IPS-NIHi11 (cell line): ENCODE measurements at regions not wholly inside any gene's neighbourhood (a gene's known extent, or its start where the extent isn't known, plus 50 kb on each side); places are given as distances from the start of the nearest gene placed in this dataset.
"Not testable (repeated sequence)": the region's sequence is repeated elsewhere in the genome, so short reads cannot be mapped to it uniquely, and the experiment has no call there.

ENCODE experiments used
- DNase-seq: peaks from one replicate; pipeline ENCODE4 v3.0.0; 2012; ENCODE audit warnings: mixed read lengths, low spot score

GRCh38 chr10:65040796-65041195 lies 1519.6 kb downstream of the REEP3 start:
- no peak for DNase-seq

GRCh38 chr10:65041307-65041706 lies 1520.1 kb downstream of the REEP3 start:
- no peak for DNase-seq

DNA sequence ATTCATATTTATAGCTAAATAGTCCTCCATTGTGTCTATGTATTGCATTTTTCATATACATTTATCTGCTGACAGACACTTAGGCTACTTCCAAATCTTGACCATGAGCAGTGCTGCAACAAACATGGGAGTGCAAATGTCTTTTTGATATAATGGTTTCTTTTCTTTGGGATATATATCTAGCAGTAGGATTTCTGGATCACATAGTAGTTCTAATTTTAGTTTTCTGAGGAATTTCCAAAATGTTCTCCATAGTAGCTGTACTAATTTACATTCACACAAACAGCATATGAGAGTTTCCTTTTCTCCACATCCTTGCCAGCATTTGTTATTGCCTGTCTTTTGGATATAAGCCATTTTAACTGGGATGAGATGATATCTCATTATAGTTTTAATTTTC lies 1521.3 kb downstream of the REEP3 start:
- DNase-seq = no peak

DNA sequence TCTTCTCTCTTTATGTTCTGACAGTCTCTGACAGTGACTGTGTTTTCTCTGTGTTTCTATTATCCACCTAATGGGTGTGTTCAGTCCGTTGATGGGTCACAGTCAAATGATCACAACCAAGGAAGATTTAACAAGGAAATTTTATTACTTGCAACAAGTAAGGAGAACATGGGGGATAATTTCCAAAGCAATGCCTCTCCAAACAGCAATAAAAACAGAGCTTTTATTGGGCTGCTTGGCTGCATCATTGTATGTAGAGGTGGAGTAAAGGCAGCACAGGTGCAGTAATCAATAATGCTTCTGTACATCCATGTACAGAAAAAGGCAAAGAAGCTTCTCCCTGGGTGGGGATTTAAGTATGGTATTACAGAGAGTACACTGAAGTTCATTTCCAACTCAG lies 1525.6 kb downstream of the REEP3 start:
- no peak for DNase-seq

- not testable (repeated sequence) for DNase-seq
Observed at GRCh38 chr10:65052111-65052510, 1530.9 kb downstream of the REEP3 start.

- not testable (repeated sequence) for DNase-seq
Observed at GRCh38 chr10:65053397-65053796, 1532.2 kb downstream of the REEP3 start.

DNA sequence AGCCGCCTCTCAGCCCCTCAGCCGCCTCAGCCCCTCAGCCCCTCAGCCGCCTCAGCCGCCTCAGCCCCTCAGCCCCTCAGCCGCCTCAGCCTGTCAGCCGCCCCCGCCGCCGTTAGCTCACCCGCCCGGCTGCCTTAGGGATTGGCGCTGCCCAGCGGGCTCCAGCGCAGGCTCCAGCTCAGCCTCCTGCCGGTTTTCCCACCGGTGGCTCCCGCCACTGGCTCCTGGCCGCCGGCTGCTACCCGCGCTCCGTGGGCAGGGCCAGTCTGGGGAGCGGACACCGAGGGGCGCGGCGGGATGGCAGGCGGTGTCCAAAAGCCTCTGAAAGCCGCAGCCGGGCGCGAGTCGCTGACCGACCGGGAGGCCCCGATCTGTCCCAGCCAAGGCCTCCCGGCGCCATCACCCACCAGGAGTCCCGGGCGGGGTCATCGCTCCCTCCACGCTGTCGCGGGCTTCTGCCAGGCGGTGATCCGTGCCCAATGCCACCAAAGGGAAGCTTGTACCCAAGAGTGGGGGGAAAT lies 1532.7 kb downstream of the REEP3 start:
- not testable (repeated sequence) for DNase-seq

GRCh38 chr10:65054701-65055100 lies 1533.5 kb downstream of the REEP3 start:
- DNase-seq = not testable (repeated sequence)

GRCh38 chr10:65065278-65065677 lies 1544.1 kb downstream of the REEP3 start:
- DNase-seq = no peak

DNA sequence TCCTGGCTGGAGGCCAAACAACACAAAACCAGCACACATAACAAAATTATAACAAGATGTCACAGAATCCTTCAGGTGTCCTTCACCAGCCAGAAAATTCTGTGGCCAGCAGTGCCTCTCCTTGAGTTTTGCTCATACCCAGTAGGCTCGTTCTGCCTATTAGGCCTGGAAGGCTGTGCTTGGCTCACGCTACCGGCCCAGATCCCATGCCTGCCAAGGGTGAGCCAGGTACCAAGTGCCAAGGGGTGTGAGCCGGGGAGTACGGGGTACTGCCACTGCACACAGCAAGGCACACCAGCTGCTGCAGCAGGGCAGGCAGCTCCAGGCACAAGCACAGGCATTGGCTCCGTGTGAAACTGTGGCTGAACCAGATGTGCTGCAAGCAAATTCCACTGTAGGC lies 1562.0 kb downstream of the REEP3 start:
- no peak for DNase-seq

DNA sequence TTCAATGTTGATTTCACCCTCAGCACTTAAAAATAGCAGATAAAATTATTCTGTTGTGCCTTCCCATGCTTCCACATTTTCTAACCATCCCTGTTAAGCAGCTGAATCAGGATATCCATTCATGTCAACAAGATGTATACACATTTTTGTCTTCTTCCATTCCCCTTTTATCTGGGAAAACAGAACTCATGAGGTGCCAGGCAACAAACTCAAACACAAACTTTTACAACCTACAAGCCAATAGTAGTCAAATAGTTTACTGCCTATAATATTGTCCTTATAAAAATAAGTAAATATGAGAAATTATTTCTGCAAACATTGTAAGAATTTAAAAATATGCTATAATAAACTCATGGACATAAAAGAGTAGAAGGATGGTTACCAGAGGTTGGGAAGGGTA lies 1569.8 kb downstream of the REEP3 start:
- no peak for DNase-seq

DNA sequence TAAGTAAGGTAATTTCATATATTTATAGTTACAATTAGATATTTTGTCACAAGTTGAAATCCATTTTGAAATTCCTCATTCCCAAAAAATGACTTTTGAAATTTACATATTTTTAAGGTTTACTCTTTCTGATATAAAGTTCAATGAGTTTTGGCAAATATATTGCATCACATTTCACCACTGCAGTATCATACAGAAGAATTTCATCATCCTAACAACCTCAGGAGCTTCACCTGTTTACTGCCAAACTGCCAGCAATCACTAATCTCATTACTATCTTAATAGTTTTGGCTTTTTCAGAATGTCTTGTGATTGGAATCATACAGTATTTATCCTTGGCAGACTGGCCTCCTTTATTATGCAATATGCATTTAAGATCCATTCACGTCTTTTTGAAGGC lies 1578.9 kb downstream of the REEP3 start:
- no peak for DNase-seq

- not testable (repeated sequence) for DNase-seq
Observed at GRCh38 chr10:65100881-65101280, 1579.7 kb downstream of the REEP3 start.

GRCh38 chr10:65110009-65110408 lies 1588.8 kb downstream of the REEP3 start:
- DNase-seq = no peak

DNA sequence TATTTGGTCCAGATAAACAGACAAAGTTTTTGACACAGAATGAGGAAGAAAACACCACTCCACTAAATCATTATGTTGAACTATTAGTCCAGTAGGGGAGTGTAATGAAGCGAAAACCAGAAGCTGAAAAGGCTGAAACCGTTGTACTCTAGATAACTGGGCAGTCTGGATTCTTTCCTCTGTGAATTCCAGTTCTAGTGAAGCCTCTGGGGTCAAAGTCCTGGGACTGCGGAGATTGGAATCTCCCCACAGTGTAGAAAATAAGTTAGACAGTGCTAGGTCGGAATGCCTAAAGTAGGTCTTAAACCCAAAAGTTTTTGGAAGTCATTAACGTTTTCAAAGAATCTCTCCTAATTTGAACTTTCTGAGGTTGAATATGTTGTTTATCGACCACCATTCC lies 1589.9 kb downstream of the REEP3 start:
- DNase-seq = not testable (repeated sequence)

- no peak for DNase-seq
Observed at GRCh38 chr10:65112573-65112972, 1591.4 kb downstream of the REEP3 start.

DNA sequence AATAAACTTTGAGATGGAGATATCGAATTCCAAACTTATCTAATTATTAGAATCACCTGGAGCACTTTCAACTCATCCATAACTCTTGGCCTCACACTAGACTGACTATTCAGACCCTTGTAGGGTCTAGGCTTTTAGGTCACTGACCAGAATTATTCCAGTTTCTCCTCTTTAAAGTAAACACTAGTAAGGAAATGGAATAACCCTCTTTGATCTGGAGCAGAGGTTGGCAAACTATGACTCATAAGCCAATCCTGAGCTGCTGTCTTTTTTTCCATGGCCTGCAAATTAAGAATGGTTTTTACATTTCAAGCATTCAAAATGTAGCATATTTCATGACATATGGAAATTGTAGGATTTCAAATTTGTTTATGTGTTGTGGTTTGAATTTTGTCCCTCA lies 1601.9 kb downstream of the REEP3 start:
- DNase-seq = no peak

GRCh38 chr10:65125212-65125611 lies 1604.0 kb downstream of the REEP3 start:
- DNase-seq = no peak

- DNase-seq = no peak
Observed at GRCh38 chr10:65126288-65126687, 1605.1 kb downstream of the REEP3 start.

DNA sequence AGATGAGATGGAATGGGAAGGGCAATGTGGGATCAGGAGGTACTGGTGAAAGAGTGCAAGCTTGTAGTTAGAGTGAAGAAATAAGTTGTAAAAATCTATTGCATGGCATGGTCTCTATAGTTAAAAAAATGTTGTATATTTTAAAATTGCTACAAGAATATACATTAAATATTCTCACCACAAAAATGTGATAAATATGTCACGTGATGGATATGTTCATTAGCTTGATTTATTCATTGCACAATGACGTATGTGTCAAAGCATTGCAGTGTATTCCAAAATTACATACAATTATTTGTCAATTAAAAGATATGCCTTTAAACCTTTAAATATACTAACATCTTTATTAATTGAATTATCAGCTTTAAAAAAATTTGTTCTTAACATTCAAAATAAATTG lies 1607.1 kb downstream of the REEP3 start:
- no peak for DNase-seq

DNA sequence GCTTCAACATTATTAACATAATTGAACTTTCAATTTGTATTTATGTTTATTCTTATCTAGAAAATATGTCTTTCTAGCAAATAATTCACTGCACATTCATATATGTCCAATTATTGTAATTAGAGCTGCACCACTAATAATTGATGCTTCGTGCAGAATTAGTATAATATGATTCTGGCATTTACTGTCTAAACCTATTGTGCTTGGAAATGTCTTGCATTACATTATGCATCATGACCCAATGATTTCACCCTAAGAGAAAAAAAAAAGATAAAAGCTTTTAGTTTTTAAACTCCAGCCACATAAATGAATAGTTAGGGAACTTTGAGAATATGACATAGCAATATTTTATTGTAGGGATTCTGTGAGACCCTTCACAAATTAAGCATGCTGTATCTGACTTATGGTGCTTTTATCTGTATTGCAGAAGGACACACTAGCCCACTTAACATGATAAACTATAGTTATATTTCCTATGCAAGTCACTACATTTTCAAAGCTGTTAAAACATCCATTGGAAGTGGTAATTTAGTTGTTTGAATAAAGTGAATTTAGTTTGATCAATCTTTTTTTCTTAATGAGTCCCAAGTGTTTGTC lies 1609.1 kb downstream of the REEP3 start:
- no peak for DNase-seq

DNA sequence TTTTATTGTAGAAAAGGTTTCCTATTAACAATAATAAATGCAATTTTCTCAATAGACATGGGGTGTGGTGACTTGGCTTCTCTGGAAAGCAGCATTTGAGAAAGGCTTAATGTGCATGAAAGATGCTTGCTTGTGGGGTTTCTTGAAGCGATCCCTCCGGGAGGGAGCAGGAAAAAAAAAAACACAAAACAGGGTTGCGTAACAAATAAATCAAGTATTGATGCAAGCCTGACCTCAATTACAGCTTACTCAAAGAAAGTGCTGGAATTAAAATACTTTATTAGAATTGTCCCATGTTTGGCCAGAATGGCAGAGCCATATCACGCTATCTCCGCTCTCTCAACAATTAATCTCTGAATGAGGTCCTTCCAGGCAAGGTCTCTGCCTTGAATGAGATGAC lies 1612.5 kb downstream of the REEP3 start:
- DNase-seq = no peak

GRCh38 chr10:65135508-65135907 lies 1614.3 kb downstream of the REEP3 start:
- DNase-seq = no peak

DNA sequence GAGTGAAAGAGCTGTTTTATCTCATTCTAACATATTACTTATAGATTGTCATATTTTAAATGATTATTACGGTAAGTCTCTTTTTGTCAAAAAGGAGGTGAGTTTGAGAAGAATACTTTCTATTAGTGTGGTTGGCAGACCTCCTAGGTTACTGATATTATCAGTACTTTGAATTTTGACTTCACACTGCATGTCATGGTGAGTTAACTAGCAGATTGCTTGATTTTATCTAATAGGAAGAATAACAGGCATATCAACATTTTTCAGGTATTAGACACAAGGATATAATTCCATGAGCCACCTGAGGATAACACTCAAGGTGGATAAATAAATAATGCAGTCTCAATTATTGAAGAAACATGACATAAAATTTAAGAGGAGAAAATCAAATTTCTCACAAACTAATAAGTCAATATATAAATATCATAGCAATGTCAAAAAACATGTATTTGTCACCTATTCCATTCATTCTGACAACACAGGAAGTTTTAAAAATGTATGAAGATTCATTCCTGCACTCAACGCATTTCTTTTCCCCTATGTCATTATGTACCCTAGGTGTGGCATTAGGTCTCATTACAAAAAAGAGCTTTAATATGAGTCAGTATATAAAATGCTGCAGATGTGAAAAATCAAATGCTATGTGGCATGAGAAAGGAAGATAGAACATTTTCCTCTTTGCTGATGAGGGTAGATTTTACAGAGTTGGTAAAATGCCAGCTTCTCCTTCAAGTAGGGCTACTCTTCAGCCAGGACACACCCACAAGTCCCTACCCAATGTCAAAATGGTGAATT lies 1621.6 kb downstream of the REEP3 start:
- DNase-seq = no peak
